ENCODE measurements at regions not wholly inside any gene's neighbourhood (a gene's known extent, or its start where the extent isn't known, plus 50 kb on each side); places are given as distances from the start of the nearest gene placed in this dataset.

DNA sequence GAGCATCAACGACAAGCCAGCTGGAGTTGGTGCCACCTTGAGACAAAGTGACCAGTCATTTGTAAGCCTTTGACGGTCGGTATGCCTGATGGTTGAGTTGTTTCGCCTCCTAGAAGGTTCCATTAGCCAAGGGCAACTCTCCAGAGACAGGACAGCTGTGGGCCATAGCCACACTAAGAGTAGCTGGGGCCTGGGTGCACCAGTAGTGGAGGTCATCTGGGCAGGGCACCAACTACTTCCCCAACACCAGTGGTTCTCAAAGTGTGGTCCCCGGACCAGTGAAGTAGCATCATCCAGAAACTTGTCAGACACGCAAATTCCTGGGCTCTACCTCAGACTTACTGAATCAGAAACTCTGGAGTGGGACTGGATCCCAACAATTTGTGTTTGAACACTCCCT, 217.5 kb upstream of the TAS2R1 start:
- TF ChIP-seq, protein P1, sequence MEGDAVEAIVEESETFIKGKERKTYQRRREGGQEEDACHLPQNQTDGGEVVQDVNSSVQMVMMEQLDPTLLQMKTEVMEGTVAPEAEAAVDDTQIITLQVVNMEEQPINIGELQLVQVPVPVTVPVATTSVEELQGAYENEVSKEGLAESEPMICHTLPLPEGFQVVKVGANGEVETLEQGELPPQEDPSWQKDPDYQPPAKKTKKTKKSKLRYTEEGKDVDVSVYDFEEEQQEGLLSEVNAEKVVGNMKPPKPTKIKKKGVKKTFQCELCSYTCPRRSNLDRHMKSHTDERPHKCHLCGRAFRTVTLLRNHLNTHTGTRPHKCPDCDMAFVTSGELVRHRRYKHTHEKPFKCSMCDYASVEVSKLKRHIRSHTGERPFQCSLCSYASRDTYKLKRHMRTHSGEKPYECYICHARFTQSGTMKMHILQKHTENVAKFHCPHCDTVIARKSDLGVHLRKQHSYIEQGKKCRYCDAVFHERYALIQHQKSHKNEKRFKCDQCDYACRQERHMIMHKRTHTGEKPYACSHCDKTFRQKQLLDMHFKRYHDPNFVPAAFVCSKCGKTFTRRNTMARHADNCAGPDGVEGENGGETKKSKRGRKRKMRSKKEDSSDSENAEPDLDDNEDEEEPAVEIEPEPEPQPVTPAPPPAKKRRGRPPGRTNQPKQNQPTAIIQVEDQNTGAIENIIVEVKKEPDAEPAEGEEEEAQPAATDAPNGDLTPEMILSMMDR (IDR thresholded peaks at IDR 0.05 in 2 of 3, conservative IDR thresholded peaks at IDR 0.05 in 1 of 3; ENCODE audit: borderline replicate concordance in 1 of 3, insufficient read depth in 1 of 3, low read depth in 2 of 3, low read length in 2 of 3): no peak
- TF ChIP-seq, protein P2, sequence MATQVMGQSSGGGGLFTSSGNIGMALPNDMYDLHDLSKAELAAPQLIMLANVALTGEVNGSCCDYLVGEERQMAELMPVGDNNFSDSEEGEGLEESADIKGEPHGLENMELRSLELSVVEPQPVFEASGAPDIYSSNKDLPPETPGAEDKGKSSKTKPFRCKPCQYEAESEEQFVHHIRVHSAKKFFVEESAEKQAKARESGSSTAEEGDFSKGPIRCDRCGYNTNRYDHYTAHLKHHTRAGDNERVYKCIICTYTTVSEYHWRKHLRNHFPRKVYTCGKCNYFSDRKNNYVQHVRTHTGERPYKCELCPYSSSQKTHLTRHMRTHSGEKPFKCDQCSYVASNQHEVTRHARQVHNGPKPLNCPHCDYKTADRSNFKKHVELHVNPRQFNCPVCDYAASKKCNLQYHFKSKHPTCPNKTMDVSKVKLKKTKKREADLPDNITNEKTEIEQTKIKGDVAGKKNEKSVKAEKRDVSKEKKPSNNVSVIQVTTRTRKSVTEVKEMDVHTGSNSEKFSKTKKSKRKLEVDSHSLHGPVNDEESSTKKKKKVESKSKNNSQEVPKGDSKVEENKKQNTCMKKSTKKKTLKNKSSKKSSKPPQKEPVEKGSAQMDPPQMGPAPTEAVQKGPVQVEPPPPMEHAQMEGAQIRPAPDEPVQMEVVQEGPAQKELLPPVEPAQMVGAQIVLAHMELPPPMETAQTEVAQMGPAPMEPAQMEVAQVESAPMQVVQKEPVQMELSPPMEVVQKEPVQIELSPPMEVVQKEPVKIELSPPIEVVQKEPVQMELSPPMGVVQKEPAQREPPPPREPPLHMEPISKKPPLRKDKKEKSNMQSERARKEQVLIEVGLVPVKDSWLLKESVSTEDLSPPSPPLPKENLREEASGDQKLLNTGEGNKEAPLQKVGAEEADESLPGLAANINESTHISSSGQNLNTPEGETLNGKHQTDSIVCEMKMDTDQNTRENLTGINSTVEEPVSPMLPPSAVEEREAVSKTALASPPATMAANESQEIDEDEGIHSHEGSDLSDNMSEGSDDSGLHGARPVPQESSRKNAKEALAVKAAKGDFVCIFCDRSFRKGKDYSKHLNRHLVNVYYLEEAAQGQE (IDR thresholded peaks at IDR 0.05; ENCODE audit: low read depth): no peak
- TF ChIP-seq POLR2A (IDR thresholded peaks at IDR 0.05; ENCODE audit: borderline replicate concordance, extremely low read depth, insufficient read depth, insufficient read length): no peak
- TF ChIP-seq ELF1 (IDR thresholded peaks at IDR 0.05; ENCODE audit: borderline replicate concordance, low read depth): no peak
- TF ChIP-seq ZNF274 (IDR thresholded peaks at IDR 0.05; ENCODE audit: low read depth, low read length): no peak
- TF ChIP-seq, protein P3, sequence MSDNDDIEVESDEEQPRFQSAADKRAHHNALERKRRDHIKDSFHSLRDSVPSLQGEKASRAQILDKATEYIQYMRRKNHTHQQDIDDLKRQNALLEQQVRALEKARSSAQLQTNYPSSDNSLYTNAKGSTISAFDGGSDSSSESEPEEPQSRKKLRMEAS (IDR thresholded peaks at IDR 0.05): no peak
- no peak for TF ChIP-seq POLR2AphosphoS5 (IDR thresholded peaks at IDR 0.05; ENCODE audit: low read depth, low read length)
- no peak for TF ChIP-seq CEBPB (IDR thresholded peaks at IDR 0.05; ENCODE audit: low read depth)
- TF ChIP-seq SIN3A (IDR thresholded peaks at IDR 0.05; ENCODE audit: low read depth): no peak
- TF ChIP-seq YY1 (IDR thresholded peaks at IDR 0.05; ENCODE audit: extremely low read depth, insufficient replicate concordance, low read depth, low read length): no peak
- TF ChIP-seq ZFX (IDR thresholded peaks at IDR 0.05): no peak
- TF ChIP-seq, protein P4, sequence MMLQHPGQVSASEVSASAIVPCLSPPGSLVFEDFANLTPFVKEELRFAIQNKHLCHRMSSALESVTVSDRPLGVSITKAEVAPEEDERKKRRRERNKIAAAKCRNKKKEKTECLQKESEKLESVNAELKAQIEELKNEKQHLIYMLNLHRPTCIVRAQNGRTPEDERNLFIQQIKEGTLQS (IDR thresholded peaks at IDR 0.05): no peak
